ENCODE measurements at regions not wholly inside any gene's neighbourhood (a gene's known extent, or its start where the extent isn't known, plus 50 kb on each side); places are given as distances from the start of the nearest gene placed in this dataset.

DNA sequence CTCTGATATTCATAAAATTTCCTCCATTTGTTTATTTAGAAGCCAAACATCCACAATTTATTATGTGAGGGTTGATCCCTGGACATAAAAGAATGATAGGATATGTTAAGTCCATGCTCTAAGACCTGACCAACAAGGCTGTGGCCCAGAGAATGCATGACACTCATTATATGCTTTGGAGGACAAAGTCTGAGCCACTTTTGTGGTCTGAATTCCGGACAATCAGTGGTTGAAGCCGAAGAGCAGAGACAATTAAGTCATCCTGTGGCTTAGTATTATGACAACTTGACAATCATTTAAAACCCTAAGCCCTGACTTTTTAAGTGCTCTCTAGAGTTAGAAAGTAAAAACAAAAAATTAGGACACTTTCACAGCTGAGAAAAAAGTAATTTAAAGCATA lies 483.3 kb downstream of the PLCL1 start:
- TF ChIP-seq POLR2A (IDR thresholded peaks at IDR 0.05; ENCODE audit: low read depth) (no peak), CTCF (IDR thresholded peaks at IDR 0.05) (no peak), EP300 (IDR thresholded peaks at IDR 0.05) (no peak), POLR2AphosphoS5 (IDR thresholded peaks at IDR 0.05) (no peak)

Measured in esophagus muscularis mucosa (tissue), 4 donors.